ENCODE measurements at regions not wholly inside any gene's neighbourhood (a gene's known extent, or its start where the extent isn't known, plus 50 kb on each side); places are given as distances from the start of the nearest gene placed in this dataset.

- TF ChIP-seq CTCF (IDR thresholded peaks at IDR 0.05) (no peak), POLR2A (IDR thresholded peaks at IDR 0.05) (no peak)
These were observed 616.0 kb downstream of the IQCM start for GRCh38 chr4:149199594-149199993.

All from Peyer's patch (tissue), 4 donors.